HepG2 (cell line): ENCODE measurements at regions not wholly inside any gene's neighbourhood (a gene's known extent, or its start where the extent isn't known, plus 50 kb on each side); places are given as distances from the start of the nearest gene placed in this dataset.

Experiments
- AFF4 ChIP-seq: sonication (generic); formaldehyde crosslinking; IDR thresholded peaks from 2 replicates; pipeline ENCODE4 v1.4.0; 2020; ENCODE audit warnings: missing genetic modification reagents
- CENPT ChIP-seq: sonication (generic); formaldehyde crosslinking; IDR thresholded peaks from 2 replicates; pipeline ENCODE4 v1.8.0; 2022; ENCODE audit warnings: low read depth, mild to moderate bottlenecking, moderate library complexity, missing genetic modification reagents
- HNF4A ChIP-seq: sonication (generic); formaldehyde crosslinking; IDR thresholded peaks from 2 replicates; pipeline ENCODE4 v1.4.0; 2020; ENCODE audit warnings: missing genetic modification reagents
- HNRNPL ChIP-seq: fragments of 200-400 bp; formaldehyde crosslinking; IDR thresholded peaks from 2 replicates; pipeline ENCODE4 v1.6.1; 2017; ENCODE audit warnings: mild to moderate bottlenecking, low read depth, low read length
- MAZ ChIP-seq, 2 experiments: sonication (generic) in 1 of 2; formaldehyde crosslinking in 1 of 2; IDR thresholded peaks; 2 replicates each; pipeline versions ENCODE4 v1.5.0 to v1.6.1; 2012 to 2020; ENCODE audit warnings: low read depth in 2 of 2, mild to moderate bottlenecking in 2 of 2, borderline replicate concordance in 1 of 2, improper control_type of control experiment in 1 of 2, low read length in 1 of 2, missing genetic modification reagents in 1 of 2, moderate library complexity in 1 of 2
- RXRA ChIP-seq: sonication (generic); formaldehyde crosslinking; IDR thresholded peaks from 2 replicates; pipeline ENCODE4 v1.5.1; 2020; ENCODE audit warnings: missing genetic modification reagents
- SALL1 ChIP-seq: sonication (generic); formaldehyde crosslinking; IDR thresholded peaks from 2 replicates; pipeline ENCODE4 v1.8.0; 2022; ENCODE audit warnings: mild to moderate bottlenecking, missing genetic modification reagents
- TOPORS ChIP-seq: sonication (generic); formaldehyde crosslinking; IDR thresholded peaks from 2 replicates; pipeline ENCODE4 v1.8.0; 2023; ENCODE audit warnings: mild to moderate bottlenecking, missing genetic modification reagents
- ZBTB44 ChIP-seq: sonication (generic); formaldehyde crosslinking; IDR thresholded peaks from 2 replicates; pipeline ENCODE4 v1.4.0; 2020; ENCODE audit warnings: missing genetic modification reagents
- ZBTB7A ChIP-seq: sonication (generic); formaldehyde crosslinking; IDR thresholded peaks from 2 replicates; pipeline ENCODE4 v1.8.0; 2022; ENCODE audit warnings: mild to moderate bottlenecking, missing genetic modification reagents
- ZFX ChIP-seq: sonication (generic); formaldehyde crosslinking; IDR thresholded peaks from 2 replicates; pipeline ENCODE4 v1.4.0; 2020; ENCODE audit warnings: mild to moderate bottlenecking, low read depth, missing genetic modification reagents, moderate library complexity
- ZNF232 ChIP-seq: sonication (generic); formaldehyde crosslinking; IDR thresholded peaks from 2 replicates; pipeline ENCODE4 v1.4.0; 2020; ENCODE audit warnings: missing genetic modification reagents, borderline replicate concordance
- ZNF331 ChIP-seq: sonication (generic); formaldehyde crosslinking; IDR thresholded peaks from 2 replicates; pipeline ENCODE4 v1.4.0; 2020; ENCODE audit warnings: missing genetic modification reagents
- ZNF547 ChIP-seq: sonication (generic); formaldehyde crosslinking; IDR thresholded peaks from 2 replicates; pipeline ENCODE4 v1.5.1; 2020; ENCODE audit warnings: mild to moderate bottlenecking, missing genetic modification reagents
- ZNF580 ChIP-seq: IDR thresholded peaks from 2 replicates; pipeline ENCODE4 v1.6.1; 2016; ENCODE audit warnings: low read depth, borderline replicate concordance
- ZNF7 ChIP-seq: IDR thresholded peaks from 2 replicates; pipeline ENCODE4 v1.6.1; 2016; ENCODE audit warnings: missing biosample characterization, missing genetic modification reagents
- ZNF768 ChIP-seq: sonication (generic); formaldehyde crosslinking; IDR thresholded peaks from 2 replicates; pipeline ENCODE4 v1.4.0; 2020; ENCODE audit warnings: missing genetic modification reagents
- TF ChIP-seq, protein P1 (sequence below): sonication (generic); formaldehyde crosslinking; conservative IDR thresholded peaks from 2 replicates; pipeline ENCODE4 v1.8.0; 2022; ENCODE audit warnings: mild to moderate bottlenecking, moderate library complexity, missing genetic modification reagents
- TF ChIP-seq, protein P2 (sequence below): sonication (generic); formaldehyde crosslinking; IDR thresholded peaks from 2 replicates; pipeline ENCODE4 v1.5.1; 2020; ENCODE audit warnings: mild to moderate bottlenecking, missing genetic modification reagents, moderate library complexity
- TF ChIP-seq, protein P3 (sequence below): IDR thresholded peaks from 2 replicates; pipeline ENCODE4 v1.6.1; 2012; ENCODE audit warnings: inconsistent platforms

DNA sequence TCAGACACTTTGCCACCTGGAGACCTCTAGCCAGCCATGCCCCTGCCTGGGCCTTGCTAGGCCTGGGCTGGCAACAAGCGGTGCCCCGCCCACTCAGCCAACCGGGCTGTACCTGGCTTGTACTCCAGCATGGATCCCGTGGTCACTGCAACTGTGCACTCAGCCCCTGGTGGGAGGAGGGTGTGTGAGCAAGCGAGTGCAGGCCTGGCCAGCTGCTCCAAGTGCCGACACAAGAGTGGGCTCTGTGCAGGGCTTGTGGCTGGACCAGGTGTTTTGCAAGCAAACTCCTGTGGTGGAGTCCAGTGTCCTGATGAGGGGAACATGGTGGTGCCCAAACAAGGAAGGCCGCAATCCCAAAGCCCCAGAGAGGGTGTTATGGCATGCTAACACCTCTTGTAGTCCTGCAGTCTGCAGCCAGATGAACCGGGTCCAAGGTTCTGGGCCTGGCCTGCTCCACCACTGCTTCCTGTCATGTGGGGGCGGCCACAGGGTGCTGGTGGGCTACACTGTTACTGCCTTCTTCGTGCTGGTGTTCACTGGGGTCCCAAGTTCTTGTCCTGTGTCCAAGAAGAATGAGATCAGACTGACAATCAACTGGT, 60.1 kb upstream of the CD28 start (continued):
- TF ChIP-seq ZNF547 (CRISPR knock-in tag) (peak; percentile 62; the same call in 1 of the 2 replicates), ZNF331 (CRISPR knock-in tag) (no peak), HNRNPL (0 out of 2 replicates have a peak, but pooled peaks have one; percentile 25), HNF4A (CRISPR knock-in tag) (peak; percentile 29; the same call in 1 of the 2 replicates), MAZ (IDR thresholded peaks at IDR 0.05; ENCODE audit: borderline replicate concordance, low read depth, low read length) (no peak), MAZ (CRISPR knock-in tag; IDR thresholded peaks at IDR 0.05; ENCODE audit: low read depth) (peak; percentile 15; the same call in 1 of the 2 replicates), AFF4 (CRISPR knock-in tag) (no peak), CENPT (CRISPR knock-in tag) (no peak), ZNF232 (CRISPR knock-in tag) (no peak), RXRA (CRISPR knock-in tag) (peak; percentile 38; the same call in 1 of the 2 replicates), ZBTB44 (CRISPR knock-in tag) (no peak), ZFX (CRISPR knock-in tag) (peak; percentile 37; the same call in 1 of the 2 replicates), ZNF7 (peak; percentile 95), ZNF580 (CRISPR knock-in tag) (0 out of 2 replicates have a peak, but pooled peaks have one; percentile 23), TOPORS (CRISPR knock-in tag) (no peak), SALL1 (CRISPR knock-in tag) (0 out of 2 replicates have a peak, but pooled peaks have one; percentile 44), ZNF768 (CRISPR knock-in tag) (peak; percentile 54; the same call in 1 of the 2 replicates), ZBTB7A (CRISPR knock-in tag) (no peak)
- TF ChIP-seq, protein P1, sequence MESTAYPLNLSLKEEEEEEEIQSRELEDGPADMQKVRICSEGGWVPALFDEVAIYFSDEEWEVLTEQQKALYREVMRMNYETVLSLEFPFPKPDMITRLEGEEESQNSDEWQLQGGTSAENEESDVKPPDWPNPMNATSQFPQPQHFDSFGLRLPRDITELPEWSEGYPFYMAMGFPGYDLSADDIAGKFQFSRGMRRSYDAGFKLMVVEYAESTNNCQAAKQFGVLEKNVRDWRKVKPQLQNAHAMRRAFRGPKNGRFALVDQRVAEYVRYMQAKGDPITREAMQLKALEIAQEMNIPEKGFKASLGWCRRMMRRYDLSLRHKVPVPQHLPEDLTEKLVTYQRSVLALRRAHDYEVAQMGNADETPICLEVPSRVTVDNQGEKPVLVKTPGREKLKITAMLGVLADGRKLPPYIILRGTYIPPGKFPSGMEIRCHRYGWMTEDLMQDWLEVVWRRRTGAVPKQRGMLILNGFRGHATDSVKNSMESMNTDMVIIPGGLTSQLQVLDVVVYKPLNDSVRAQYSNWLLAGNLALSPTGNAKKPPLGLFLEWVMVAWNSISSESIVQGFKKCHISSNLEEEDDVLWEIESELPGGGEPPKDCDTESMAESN (CRISPR knock-in tag), result no peak
- TF ChIP-seq, protein P2, sequence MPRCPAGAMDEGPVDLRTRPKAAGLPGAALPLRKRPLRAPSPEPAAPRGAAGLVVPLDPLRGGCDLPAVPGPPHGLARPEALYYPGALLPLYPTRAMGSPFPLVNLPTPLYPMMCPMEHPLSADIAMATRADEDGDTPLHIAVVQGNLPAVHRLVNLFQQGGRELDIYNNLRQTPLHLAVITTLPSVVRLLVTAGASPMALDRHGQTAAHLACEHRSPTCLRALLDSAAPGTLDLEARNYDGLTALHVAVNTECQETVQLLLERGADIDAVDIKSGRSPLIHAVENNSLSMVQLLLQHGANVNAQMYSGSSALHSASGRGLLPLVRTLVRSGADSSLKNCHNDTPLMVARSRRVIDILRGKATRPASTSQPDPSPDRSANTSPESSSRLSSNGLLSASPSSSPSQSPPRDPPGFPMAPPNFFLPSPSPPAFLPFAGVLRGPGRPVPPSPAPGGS (CRISPR knock-in tag), result 0 out of 2 replicates have a peak, but pooled peaks have one; percentile 17
- TF ChIP-seq, protein P3, sequence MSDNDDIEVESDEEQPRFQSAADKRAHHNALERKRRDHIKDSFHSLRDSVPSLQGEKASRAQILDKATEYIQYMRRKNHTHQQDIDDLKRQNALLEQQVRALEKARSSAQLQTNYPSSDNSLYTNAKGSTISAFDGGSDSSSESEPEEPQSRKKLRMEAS, result peak; percentile 36; the same call in 1 of the 2 replicates
